Smooth muscle cell (in vitro differentiated cells): ENCODE measurements at regions not wholly inside any gene's neighbourhood (a gene's known extent, or its start where the extent isn't known, plus 50 kb on each side); places are given as distances from the start of the nearest gene placed in this dataset.

Experiments
- DNase-seq: peaks from one replicate; lab custom pipeline; 2025; ENCODE audit not compliant: unreplicated experiment; lab: John Stamatoyannopoulos, UW
- H2AFZ ChIP-seq: fragments of 200-600 bp; sonication (generic); 2 replicates; pipeline ENCODE4 v1.6.0; 2016; ENCODE audit warnings: antibody characterized with exemption, low read depth, mild to moderate bottlenecking
- H3F3A ChIP-seq: fragments of 200-600 bp; sonication (generic); 2 replicates; pipeline ENCODE4 v1.6.0; 2017; ENCODE audit warnings: antibody characterized with exemption, low read depth
- H3K27ac ChIP-seq: fragments of 200-600 bp; sonication (generic); 2 replicates; pipeline ENCODE4 v1.5.1; 2016; ENCODE audit warnings: low read depth, mild to moderate bottlenecking
- H3K27me3 ChIP-seq: fragments of 200-600 bp; sonication (generic); 2 replicates; pipeline ENCODE4 v1.6.1; 2016; ENCODE audit warnings: low read depth, mild to moderate bottlenecking
- H3K36me3 ChIP-seq: fragments of 200-600 bp; sonication (generic); 2 replicates; pipeline ENCODE4 v1.5.1; 2016; ENCODE audit warnings: low read depth
- H3K4me1 ChIP-seq: fragments of 200-600 bp; sonication (generic); 2 replicates; pipeline ENCODE4 v1.5.1; 2016; ENCODE audit warnings: low read depth
- H3K4me2 ChIP-seq: fragments of 200-600 bp; sonication (generic); 2 replicates; pipeline ENCODE4 v1.6.0; 2016; ENCODE audit warnings: mild to moderate bottlenecking
- H3K4me3 ChIP-seq: fragments of 200-600 bp; sonication (generic); 2 replicates; pipeline ENCODE4 v1.5.1; 2016; ENCODE audit warnings: mild to moderate bottlenecking
- H3K79me2 ChIP-seq: fragments of 200-600 bp; sonication (generic); 2 replicates; pipeline ENCODE4 v1.6.0; 2016; ENCODE audit warnings: low read depth, mild to moderate bottlenecking
- H3K9ac ChIP-seq: fragments of 200-600 bp; sonication (generic); 2 replicates; pipeline ENCODE4 v1.6.0; 2016; ENCODE audit warnings: low read depth
- H3K9me3 ChIP-seq: fragments of 200-600 bp; sonication (generic); replicated peaks from 2 replicates; pipeline ENCODE4 v1.5.1; 2016; ENCODE audit warnings: low read depth
- H4K20me1 ChIP-seq: fragments of 200-600 bp; sonication (generic); 2 replicates; pipeline ENCODE4 v1.6.0; 2016; ENCODE audit warnings: low read depth
- CTCF ChIP-seq: fragments of 200-600 bp; sonication (generic); IDR thresholded peaks from 2 replicates; pipeline ENCODE4 v1.5.1; 2017; ENCODE audit warnings: borderline replicate concordance, mild to moderate bottlenecking, antibody characterized with exemption; ENCODE audit not compliant: insufficient read depth, poor library complexity, severe bottlenecking
- WGBS: methylation state at CpG from one replicate; pipeline ENCODE4 v1.1.7; 2016; ENCODE audit warnings: low lambda C conversion rate; 5-methylcytosine and 5-hydroxymethylcytosine counted together

- TF ChIP-seq CTCF: no peak
- H3K4me3 ChIP-seq: no peak overlapping the region
- no peak overlapping the region for H3K9ac ChIP-seq
- 86% methylated on average over 3 of the region's 3 CpGs for WGBS
- no peak for DNase-seq
- H2AFZ ChIP-seq: no peak overlapping the region
- H3K9me3 ChIP-seq: no peaks in the 10 kb centered on the region
- H3K27ac ChIP-seq: no peak overlapping the region
- H4K20me1 ChIP-seq: no peaks in the 10 kb centered on the region
- no peaks in the 10 kb centered on the region for H3K79me2 ChIP-seq
- no peaks in the 10 kb centered on the region for H3K4me1 ChIP-seq
- H3F3A ChIP-seq: no peaks in the 10 kb centered on the region
- no peak overlapping the region for H3K4me2 ChIP-seq
- H3K27me3 ChIP-seq: no peaks in the 10 kb centered on the region
- H3K36me3 ChIP-seq: no peaks in the 10 kb centered on the region
Observed at GRCh38 chr4:154916068-154916467, 135.0 kb downstream of the RBM46 start.

GRCh38 chr4:154927126-154927680, 146.1 kb downstream of the RBM46 start:
- no peaks in the 10 kb centered on the region for H3K9me3 ChIP-seq
- H3K27me3 ChIP-seq: no peaks in the 10 kb centered on the region
- no peak overlapping the region for H2AFZ ChIP-seq
- H3K4me2 ChIP-seq: no peak overlapping the region
- H3K36me3 ChIP-seq: no peaks in the 10 kb centered on the region
- no peaks in the 10 kb centered on the region for H4K20me1 ChIP-seq
- H3K4me1 ChIP-seq: no peaks in the 10 kb centered on the region
- H3K4me3 ChIP-seq: no peak overlapping the region
- no peak overlapping the region for H3K9ac ChIP-seq
- DNase-seq: no peak
- TF ChIP-seq CTCF: no peak
- WGBS: 74% methylated on average over 3 of the region's 3 CpGs
- H3F3A ChIP-seq: no peaks in the 10 kb centered on the region
- H3K27ac ChIP-seq: no peak overlapping the region
- no peaks in the 10 kb centered on the region for H3K79me2 ChIP-seq

GRCh38 chr4:154928640-154929257, 147.7 kb downstream of the RBM46 start:
- 53% methylated on average over 6 of the region's 6 CpGs for WGBS
- no peaks in the 10 kb centered on the region for H3K9me3 ChIP-seq

More at GRCh38 chr4:154928640-154929257, 147.7 kb downstream of the RBM46 start:
- H3F3A ChIP-seq: no peaks in the 10 kb centered on the region
- no peaks in the 10 kb centered on the region for H3K36me3 ChIP-seq
- DNase-seq: no peak
- H3K79me2 ChIP-seq: no peaks in the 10 kb centered on the region
- H2AFZ ChIP-seq: no peak overlapping the region
- no peaks in the 10 kb centered on the region for H4K20me1 ChIP-seq
- H3K4me3 ChIP-seq: no peak overlapping the region
- H3K4me1 ChIP-seq: no peaks in the 10 kb centered on the region
- no peak overlapping the region for H3K4me2 ChIP-seq
- peak; percentile 49 for TF ChIP-seq CTCF
- no peak overlapping the region for H3K27ac ChIP-seq
- H3K27me3 ChIP-seq: no peaks in the 10 kb centered on the region
- H3K9ac ChIP-seq: no peak overlapping the region
